ENCODE measurements at regions not wholly inside any gene's neighbourhood (a gene's known extent, or its start where the extent isn't known, plus 50 kb on each side); places are given as distances from the start of the nearest gene placed in this dataset.

- Histone ChIP-seq H3F3A (ENCODE audit: insufficient read depth, low read length) (no peaks in the 10 kb centered on the region), H3K27me3 (replicated peaks; ENCODE audit: insufficient read depth, low read length) (no peaks in the 10 kb centered on the region), H3K79me2 (ENCODE audit: low read length) (no peaks in the 10 kb centered on the region), H2AFZ (ENCODE audit: low read length) (no peak overlapping the region), H3K27ac (ENCODE audit: low read length) (no peak overlapping the region), H3K4me2 (ENCODE audit: low read depth, low read length) (no peak overlapping the region), H3K9me3 (replicated peaks; ENCODE audit: insufficient read depth, low read length) (no peaks in the 10 kb centered on the region), H3K4me3 (ENCODE audit: low read length) (no peak overlapping the region), H4K20me1 (ENCODE audit: insufficient read depth, low read length) (no peaks in the 10 kb centered on the region), H3K9ac (ENCODE audit: low read length) (no peak overlapping the region), H3K36me3 (replicated peaks; ENCODE audit: insufficient read depth, low read length) (no peaks in the 10 kb centered on the region), H3K9me2 (replicated peaks; ENCODE audit: insufficient read depth, low read length) (no peaks in the 10 kb centered on the region), H3K4me1 (ENCODE audit: low read length) (no peaks in the 10 kb centered on the region)
- TF ChIP-seq EZH2phosphoT487 (IDR thresholded peaks at IDR 0.05; ENCODE audit: low read length): no peak
- no peak for TF ChIP-seq CTCF (IDR thresholded peaks at IDR 0.05; ENCODE audit: low read length)
- TF ChIP-seq EZH2 (optimal IDR thresholded peaks at IDR 0.05; ENCODE audit: low read depth, low read length): no peak
- no peak for DNase-seq
Measured at GRCh38 chr9:18071651-18072060, 402.3 kb upstream of the ADAMTSL1 start.

GRCh38 chr9:18073002-18073401, 401.0 kb upstream of the ADAMTSL1 start:
- DNase-seq: no peak

GRCh38 chr9:18074041-18074440, 399.9 kb upstream of the ADAMTSL1 start:
- DNase-seq: no peak
- H4K20me1 ChIP-seq (ENCODE audit: insufficient read depth, low read length): no peaks in the 10 kb centered on the region
- H3K4me1 ChIP-seq (ENCODE audit: low read length): no peaks in the 10 kb centered on the region
- H3K36me3 ChIP-seq (replicated peaks; ENCODE audit: insufficient read depth, low read length): no peaks in the 10 kb centered on the region
- H2AFZ ChIP-seq (ENCODE audit: low read length): no peak overlapping the region
- TF ChIP-seq EZH2 (optimal IDR thresholded peaks at IDR 0.05; ENCODE audit: low read depth, low read length) (no peak), EZH2phosphoT487 (IDR thresholded peaks at IDR 0.05; ENCODE audit: low read length) (no peak), CTCF (IDR thresholded peaks at IDR 0.05; ENCODE audit: low read length) (no peak)
- no peak overlapping the region for H3K9ac ChIP-seq (ENCODE audit: low read length)
- H3K9me3 ChIP-seq (replicated peaks; ENCODE audit: insufficient read depth, low read length): no peaks in the 10 kb centered on the region
- no peak overlapping the region for H3K4me2 ChIP-seq (ENCODE audit: low read depth, low read length)
- no peak overlapping the region for H3K27ac ChIP-seq (ENCODE audit: low read length)
- no peaks in the 10 kb centered on the region for H3K79me2 ChIP-seq (ENCODE audit: low read length)
- no peak overlapping the region for H3K4me3 ChIP-seq (ENCODE audit: low read length)
- H3K27me3 ChIP-seq (replicated peaks; ENCODE audit: insufficient read depth, low read length): no peaks in the 10 kb centered on the region
- H3K9me2 ChIP-seq (replicated peaks; ENCODE audit: insufficient read depth, low read length): no peaks in the 10 kb centered on the region
- H3F3A ChIP-seq (ENCODE audit: insufficient read depth, low read length): no peaks in the 10 kb centered on the region

More at GRCh38 chr9:18073002-18073401, 401.0 kb upstream of the ADAMTSL1 start:
- Histone ChIP-seq H3K9me2 (replicated peaks; ENCODE audit: insufficient read depth, low read length) (no peaks in the 10 kb centered on the region), H3K9ac (ENCODE audit: low read length) (no peak overlapping the region), H3K9me3 (replicated peaks; ENCODE audit: insufficient read depth, low read length) (no peaks in the 10 kb centered on the region), H3K27me3 (replicated peaks; ENCODE audit: insufficient read depth, low read length) (no peaks in the 10 kb centered on the region), H3K79me2 (ENCODE audit: low read length) (no peaks in the 10 kb centered on the region), H3F3A (ENCODE audit: insufficient read depth, low read length) (no peaks in the 10 kb centered on the region), H3K4me3 (ENCODE audit: low read length) (no peak overlapping the region), H3K27ac (ENCODE audit: low read length) (no peak overlapping the region), H4K20me1 (ENCODE audit: insufficient read depth, low read length) (no peaks in the 10 kb centered on the region), H3K4me1 (ENCODE audit: low read length) (no peaks in the 10 kb centered on the region), H3K4me2 (ENCODE audit: low read depth, low read length) (no peak overlapping the region), H3K36me3 (replicated peaks; ENCODE audit: insufficient read depth, low read length) (no peaks in the 10 kb centered on the region), H2AFZ (ENCODE audit: low read length) (no peak overlapping the region)
- TF ChIP-seq EZH2 (optimal IDR thresholded peaks at IDR 0.05; ENCODE audit: low read depth, low read length) (no peak), EZH2phosphoT487 (IDR thresholded peaks at IDR 0.05; ENCODE audit: low read length) (no peak), CTCF (IDR thresholded peaks at IDR 0.05; ENCODE audit: low read length) (no peak)

Data from MM.1S (cell line).